HFFc6 (cell line): ENCODE measurements at regions not wholly inside any gene's neighbourhood (a gene's known extent, or its start where the extent isn't known, plus 50 kb on each side); places are given as distances from the start of the nearest gene placed in this dataset.

Source experiments
- DNase-seq: peaks from one replicate; pipeline ENCODE4 v3.0.0-alpha.2; 2018
- H3K27ac Mint-ChIP-seq: 2 replicates; pipeline ENCODE4 v1.8.0; 2020; ENCODE audit warnings: mild to moderate bottlenecking, mixed read lengths
- H3K27me3 Mint-ChIP-seq: 2 replicates; pipeline ENCODE4 v1.8.0; 2021; ENCODE audit warnings: mild to moderate bottlenecking, moderate library complexity, mixed read lengths; ENCODE audit not compliant: insufficient read depth
- H3K36me3 Mint-ChIP-seq: 2 replicates; pipeline ENCODE4 v1.8.0; 2021; ENCODE audit warnings: low read depth, mixed read lengths
- H3K4me1 Mint-ChIP-seq: 2 replicates; pipeline ENCODE4 v1.8.0; 2020; ENCODE audit warnings: low read depth, mixed read lengths
- H3K4me3 Mint-ChIP-seq: 2 replicates; pipeline ENCODE4 v1.8.0; 2020; ENCODE audit warnings: mild to moderate bottlenecking, moderate library complexity, mixed read lengths
- H3K9me3 Mint-ChIP-seq: 2 replicates; pipeline ENCODE4 v1.8.0; 2020; ENCODE audit warnings: mild to moderate bottlenecking, mixed read lengths
- TF ChIP-seq, protein P1 (sequence below): fragments of 200-600 bp; sonication (generic); IDR thresholded peaks from 2 replicates; pipeline ENCODE4 v1.5.0; 2021; ENCODE audit warnings: antibody characterized with exemption, mild to moderate bottlenecking

DNA sequence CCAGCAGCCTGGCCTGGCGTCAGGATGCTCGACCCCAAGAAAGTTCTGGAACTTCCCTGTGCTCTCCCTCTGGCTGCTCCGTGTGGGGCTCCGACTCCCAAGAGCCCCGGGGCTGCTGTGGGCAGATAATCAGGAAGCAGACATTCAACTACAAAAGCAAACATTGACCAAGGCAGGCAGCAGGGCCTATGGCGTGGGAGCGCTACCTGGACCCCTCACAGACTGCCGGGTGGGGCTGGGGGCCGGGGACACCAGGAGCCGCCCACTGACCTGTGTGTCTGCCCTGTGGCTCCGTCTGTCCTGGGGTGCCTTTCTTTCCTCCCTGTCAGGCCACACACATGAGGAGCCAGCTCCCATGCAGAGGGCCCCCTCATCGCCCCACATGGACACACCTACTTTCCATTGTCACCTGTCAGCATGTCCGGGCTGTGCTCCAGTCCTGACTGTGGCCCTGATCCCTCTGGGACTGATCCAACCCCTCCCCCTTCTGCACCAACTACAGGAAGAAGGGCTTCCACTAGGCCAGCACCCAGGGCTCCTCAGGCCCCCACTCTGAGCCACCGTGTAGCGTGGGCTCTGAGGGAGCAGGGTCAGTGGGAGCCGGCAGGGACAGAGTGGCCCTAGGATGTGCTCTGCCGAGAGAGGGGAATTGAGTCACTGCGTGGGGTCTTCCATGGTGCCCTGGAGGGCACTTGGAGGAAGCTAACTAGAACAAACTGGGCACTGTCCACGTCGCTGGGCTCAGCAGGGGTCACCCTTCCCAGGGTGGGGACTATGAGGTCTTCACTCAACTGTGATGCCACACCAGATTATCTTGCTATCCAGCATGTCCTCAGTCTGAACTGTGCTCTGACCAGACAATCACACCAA lies 215.4 kb upstream of the C14orf180 start:
- 0 out of 2 replicates have a peak, but pooled peaks cover 4% of the 10 kb centered on the region for H3K36me3 Mint-ChIP-seq
- TF ChIP-seq, protein P1, sequence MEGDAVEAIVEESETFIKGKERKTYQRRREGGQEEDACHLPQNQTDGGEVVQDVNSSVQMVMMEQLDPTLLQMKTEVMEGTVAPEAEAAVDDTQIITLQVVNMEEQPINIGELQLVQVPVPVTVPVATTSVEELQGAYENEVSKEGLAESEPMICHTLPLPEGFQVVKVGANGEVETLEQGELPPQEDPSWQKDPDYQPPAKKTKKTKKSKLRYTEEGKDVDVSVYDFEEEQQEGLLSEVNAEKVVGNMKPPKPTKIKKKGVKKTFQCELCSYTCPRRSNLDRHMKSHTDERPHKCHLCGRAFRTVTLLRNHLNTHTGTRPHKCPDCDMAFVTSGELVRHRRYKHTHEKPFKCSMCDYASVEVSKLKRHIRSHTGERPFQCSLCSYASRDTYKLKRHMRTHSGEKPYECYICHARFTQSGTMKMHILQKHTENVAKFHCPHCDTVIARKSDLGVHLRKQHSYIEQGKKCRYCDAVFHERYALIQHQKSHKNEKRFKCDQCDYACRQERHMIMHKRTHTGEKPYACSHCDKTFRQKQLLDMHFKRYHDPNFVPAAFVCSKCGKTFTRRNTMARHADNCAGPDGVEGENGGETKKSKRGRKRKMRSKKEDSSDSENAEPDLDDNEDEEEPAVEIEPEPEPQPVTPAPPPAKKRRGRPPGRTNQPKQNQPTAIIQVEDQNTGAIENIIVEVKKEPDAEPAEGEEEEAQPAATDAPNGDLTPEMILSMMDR, result no peak
- peaks cover 2% of the 10 kb centered on the region; the same call in 1 of the 2 replicates for H3K27me3 Mint-ChIP-seq
- no peak overlapping the region for H3K27ac Mint-ChIP-seq
- no peak for DNase-seq
- H3K9me3 Mint-ChIP-seq, result peaks cover 33% of the 10 kb centered on the region
- no peaks in the 10 kb centered on the region for H3K4me1 Mint-ChIP-seq
- no peak overlapping the region for H3K4me3 Mint-ChIP-seq

DNA sequence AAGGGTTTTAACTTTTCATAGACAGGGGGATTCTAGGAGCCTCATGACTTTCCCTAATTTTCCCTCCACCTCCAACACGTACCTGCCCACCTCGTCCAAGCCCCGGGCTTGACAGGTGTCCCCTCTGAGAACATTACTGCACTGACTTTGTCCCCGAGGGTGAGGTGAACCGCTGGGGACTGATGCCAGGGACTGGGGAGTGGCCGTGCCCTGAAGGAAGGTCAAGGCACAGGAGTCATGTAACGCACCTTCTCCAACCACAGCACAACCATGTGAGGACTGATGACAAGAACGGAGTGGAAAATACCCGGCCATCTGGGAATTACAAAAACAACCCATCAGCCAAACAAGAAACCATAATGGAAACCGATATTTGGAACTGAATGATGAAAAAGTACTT lies 214.7 kb upstream of the C14orf180 start:
- Mint-ChIP-seq H3K27me3 (peaks cover 2% of the 10 kb centered on the region; the same call in 1 of the 2 replicates), H3K27ac (no peak overlapping the region), H3K36me3 (0 out of 2 replicates have a peak, but pooled peaks cover 4% of the 10 kb centered on the region), H3K9me3 (peaks cover 32% of the 10 kb centered on the region), H3K4me3 (no peak overlapping the region), H3K4me1 (no peaks in the 10 kb centered on the region)
- DNase-seq, result no peak
- TF ChIP-seq, protein P1, result no peak

DNA sequence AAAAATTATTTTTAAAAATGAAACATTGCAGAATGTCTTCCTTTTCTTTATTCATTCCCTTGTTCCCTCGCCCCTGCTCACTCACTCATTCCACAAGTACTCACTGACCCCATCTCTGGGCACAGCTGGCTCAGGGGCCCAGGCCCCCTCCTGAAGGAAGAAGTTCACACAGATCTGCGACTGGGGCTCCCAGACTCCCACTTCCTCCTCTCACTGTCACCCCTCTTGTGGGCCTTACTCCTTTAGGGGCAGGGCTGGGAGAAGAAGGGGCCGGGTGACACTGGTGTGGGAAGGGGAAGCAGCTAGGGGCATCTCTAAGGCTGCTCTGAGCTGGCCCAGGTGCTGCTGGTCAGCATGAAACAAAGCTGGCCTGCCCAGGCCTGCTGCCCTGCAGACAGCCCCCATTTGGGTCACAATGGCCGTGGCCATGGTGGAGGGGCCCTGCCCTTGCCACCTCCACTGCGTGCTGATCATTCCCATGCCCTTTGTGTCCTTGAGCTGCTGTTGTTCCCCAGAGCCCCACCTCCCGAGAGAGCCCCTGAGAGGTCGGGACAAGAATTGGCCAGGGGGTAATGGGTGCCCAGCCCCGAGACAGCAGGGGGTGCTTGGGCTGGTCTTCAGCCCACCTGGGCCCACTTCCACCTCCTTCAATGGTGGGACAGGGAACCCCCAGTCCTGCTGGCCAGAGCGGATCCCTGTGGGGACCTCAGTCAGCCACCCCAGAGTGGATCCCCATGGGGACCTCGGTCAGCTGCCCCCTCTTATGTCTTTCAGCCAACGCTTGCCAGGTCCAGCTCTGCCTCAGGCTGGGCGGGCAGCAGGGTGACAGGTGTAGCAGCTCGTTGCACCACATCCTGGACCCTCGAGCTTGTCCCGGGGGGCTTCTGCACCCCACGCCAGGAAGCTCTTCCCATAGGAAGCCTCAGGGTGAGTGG lies 212.4 kb upstream of the C14orf180 start:
- H3K27me3 Mint-ChIP-seq, result peaks cover 2% of the 10 kb centered on the region; the same call in 1 of the 2 replicates
- no peak overlapping the region for H3K27ac Mint-ChIP-seq
- TF ChIP-seq, protein P1, result no peak
- peaks cover 8% of the 10 kb centered on the region; the same call in 1 of the 2 replicates for H3K36me3 Mint-ChIP-seq
- peaks cover 44% of the 10 kb centered on the region for H3K9me3 Mint-ChIP-seq
- no peak for DNase-seq
- H3K4me3 Mint-ChIP-seq, result no peak overlapping the region
- no peaks in the 10 kb centered on the region for H3K4me1 Mint-ChIP-seq

DNA sequence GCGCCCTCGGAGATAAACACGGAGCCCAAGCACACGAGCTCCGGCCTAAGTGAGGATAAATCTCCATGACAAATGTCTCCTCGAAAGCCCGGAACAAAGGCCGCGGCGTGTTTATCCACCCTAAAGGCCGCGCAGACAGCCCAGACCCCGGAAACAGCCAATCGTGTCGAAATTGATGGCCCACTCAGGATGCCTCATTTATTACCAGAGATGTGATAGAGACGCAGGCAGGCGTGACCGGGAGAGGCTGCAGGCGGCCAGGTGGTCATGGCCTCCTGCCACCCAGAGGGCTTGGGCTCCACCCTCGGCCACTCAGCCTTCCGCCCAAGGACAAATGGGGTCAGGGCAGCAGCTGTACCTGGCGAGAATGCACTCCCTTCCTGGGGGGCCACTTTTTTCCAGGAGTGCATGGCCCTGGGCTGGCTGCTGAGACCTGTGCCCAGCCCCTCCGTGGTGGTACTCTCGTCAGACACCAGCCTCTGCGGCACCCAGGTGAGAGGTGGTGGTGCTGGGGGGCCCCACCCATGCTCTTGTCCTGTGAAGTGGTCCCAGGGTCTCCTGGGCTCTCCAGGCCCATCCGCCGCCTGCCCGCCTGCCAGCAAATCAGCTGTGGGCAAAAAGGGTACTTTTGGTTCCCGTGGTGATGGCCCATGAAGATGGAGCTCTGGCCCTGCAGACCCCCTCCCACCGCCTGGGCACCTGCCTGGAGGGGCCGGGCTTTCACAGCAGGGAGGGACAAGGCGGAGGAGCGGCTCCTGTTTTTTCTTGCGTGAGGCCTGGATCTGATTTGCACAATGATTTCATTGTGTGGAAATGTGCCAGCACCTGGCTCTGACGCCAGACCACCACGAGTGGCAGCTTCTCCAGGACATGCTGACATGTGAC lies 211.5 kb upstream of the C14orf180 start:
- Mint-ChIP-seq H3K27ac (no peak overlapping the region), H3K36me3 (peaks cover 8% of the 10 kb centered on the region; the same call in 1 of the 2 replicates), H3K4me1 (no peaks in the 10 kb centered on the region), H3K27me3 (peaks cover 2% of the 10 kb centered on the region; the same call in 1 of the 2 replicates), H3K4me3 (no peak overlapping the region), H3K9me3 (peaks cover 53% of the 10 kb centered on the region)
- TF ChIP-seq, protein P1, result no peak
- DNase-seq, result no peak

DNA sequence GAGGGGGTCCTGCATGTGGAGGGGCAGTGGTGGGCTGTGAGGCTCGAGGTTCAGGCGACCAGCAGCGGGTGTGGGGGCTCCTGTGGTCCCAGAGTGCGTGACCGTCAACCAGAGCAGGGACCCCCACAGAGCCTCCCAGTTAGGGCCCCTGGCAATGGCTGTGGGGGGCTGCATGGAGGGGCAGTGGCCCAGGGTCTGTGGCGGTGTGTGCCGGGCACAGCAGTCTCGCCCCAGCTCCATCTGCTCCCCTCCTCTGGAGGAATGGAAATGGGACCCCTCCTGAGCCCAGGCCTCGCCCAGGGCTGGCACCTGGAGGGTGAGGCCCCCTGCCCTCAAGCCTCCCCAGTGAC lies 210.8 kb upstream of the C14orf180 start:
- TF ChIP-seq, protein P1, result no peak
- Mint-ChIP-seq H3K36me3 (peaks cover 8% of the 10 kb centered on the region; the same call in 1 of the 2 replicates), H3K27me3 (peaks cover 2% of the 10 kb centered on the region; the same call in 1 of the 2 replicates), H3K9me3 (peaks cover 50% of the 10 kb centered on the region), H3K4me1 (no peaks in the 10 kb centered on the region), H3K27ac (no peak overlapping the region), H3K4me3 (no peak overlapping the region)
- no peak for DNase-seq
